MCF 10A (cell line): ENCODE measurements at regions not wholly inside any gene's neighbourhood (a gene's known extent, or its start where the extent isn't known, plus 50 kb on each side); places are given as distances from the start of the nearest gene placed in this dataset.

Source experiments
- BruUV-seq: library from RNA; stranded (reverse); fragments of 400-500 nt; replicated peaks from 2 replicates; lab custom pipeline; 2021; lab: Mats Ljungman, UMichigan
- CTCF ChIA-PET: fragments of 300-600 bp; sonication (Branson Sonifier 250); formaldehyde crosslinking; extraction: SDS; loops from one replicate; lab custom pipeline; 2021; ENCODE audit warnings: antibody characterized with exemption, inconsistent platforms; lab: Yijun Ruan, JAX
- POLR2A ChIA-PET: fragments of 300-600, 350-650 bp; sonication (Branson Sonifier 250); formaldehyde crosslinking; extraction: SDS; loops from one replicate; lab custom pipeline; 2020; ENCODE audit warnings: antibody characterized with exemption, inconsistent platforms; lab: Yijun Ruan, JAX
- DNase-seq: peaks from one replicate; pipeline ENCODE4 v3.0.0-alpha.2; 2018; ENCODE audit not compliant: unreplicated experiment
- H3K27ac Mint-ChIP-seq: one replicate; pipeline ENCODE4 v1.8.0; 2022; ENCODE audit warnings: mild to moderate bottlenecking, low read depth, mixed read lengths; ENCODE audit not compliant: unreplicated experiment
- H3K27me3 Mint-ChIP-seq: one replicate; pipeline ENCODE4 v1.8.0; 2022; ENCODE audit warnings: mixed read lengths; ENCODE audit not compliant: insufficient read depth, unreplicated experiment
- H3K36me3 Mint-ChIP-seq: one replicate; pipeline ENCODE4 v1.8.0; 2022; ENCODE audit warnings: mild to moderate bottlenecking, moderate library complexity, mixed read lengths; ENCODE audit not compliant: insufficient read depth, unreplicated experiment
- H3K4me1 Mint-ChIP-seq: one replicate; pipeline ENCODE4 v1.8.0; 2022; ENCODE audit warnings: mixed read lengths; ENCODE audit not compliant: insufficient read depth, unreplicated experiment
- H3K4me3 Mint-ChIP-seq: one replicate; pipeline ENCODE4 v1.8.0; 2022; ENCODE audit warnings: mild to moderate bottlenecking, moderate library complexity, mixed read lengths; ENCODE audit not compliant: unreplicated experiment
- H3K9me3 Mint-ChIP-seq: one replicate; pipeline ENCODE4 v1.8.0; 2022; ENCODE audit warnings: mixed read lengths; ENCODE audit not compliant: unreplicated experiment
- CTCF ChIP-seq: fragments of 200-600 bp; IDR thresholded peaks from one replicate; pipeline ENCODE4 v1.8.0; 2022; ENCODE audit warnings: antibody characterized with exemption, mild to moderate bottlenecking; ENCODE audit not compliant: unreplicated experiment
- intact Hi-C: fragments of 100-400 bp; cut with micrococcal nuclease; formaldehyde crosslinking; loops from 2 replicates; pipeline ENCODE4 v1.14.1; 2022

DNA sequence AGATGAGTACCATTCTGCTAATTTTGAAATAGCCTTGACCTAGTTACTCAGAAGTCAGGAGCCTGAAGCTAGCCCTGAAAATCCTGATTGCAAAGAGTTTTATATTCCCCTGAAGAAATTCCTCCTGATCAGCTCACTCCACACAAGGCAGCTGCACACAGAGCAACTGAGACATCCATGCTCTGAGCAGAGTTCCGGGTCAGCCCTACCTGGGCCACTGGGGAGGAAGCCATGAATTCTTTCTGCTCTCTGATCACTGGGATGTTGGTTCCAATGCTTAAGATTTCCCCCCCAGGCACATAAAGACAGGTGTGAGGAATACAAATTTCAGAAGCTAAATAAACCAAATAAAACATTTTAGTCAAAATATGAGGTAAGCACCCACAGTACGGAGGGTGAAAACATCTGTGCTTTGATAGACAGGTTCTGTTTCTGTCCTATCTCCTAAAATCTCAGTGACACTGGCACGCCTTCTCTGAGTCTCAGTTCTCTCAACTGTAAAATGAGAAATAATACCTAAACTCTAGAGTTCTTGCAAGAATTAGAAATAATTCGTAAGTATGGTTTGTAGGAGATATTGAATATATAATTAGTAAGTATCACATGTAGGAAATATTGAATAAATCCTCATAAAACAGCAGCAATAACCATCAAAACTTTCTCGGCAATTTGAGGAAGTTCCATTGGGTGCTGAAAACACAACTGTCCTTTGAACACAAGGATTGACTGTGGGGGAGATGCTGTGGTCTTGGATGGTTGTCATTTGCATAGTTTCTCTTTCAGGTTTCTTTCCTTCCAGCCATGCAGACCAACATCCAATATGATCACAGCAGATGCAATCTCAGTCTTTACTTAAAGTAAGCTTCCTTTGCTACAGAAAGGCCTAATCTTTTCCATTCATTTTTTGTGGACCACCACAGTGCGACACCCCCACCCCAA, 133.0 kb upstream of the TNS3 start:
- CTCF ChIA-PET = interaction anchor here (0.6 kb wide), 1 partner anchor 1217 kb away, joined by 3 read pairs; no protein-coding TSS in a partner anchor
- no peak for TF ChIP-seq CTCF
- POLR2A ChIA-PET = no interaction called here
- Mint-ChIP-seq H3K9me3 (no peaks in the 10 kb centered on the region), H3K27ac (no peak overlapping the region), H3K27me3 (no peaks in the 10 kb centered on the region), H3K4me3 (no peak overlapping the region), H3K4me1 (no peaks in the 10 kb centered on the region), H3K36me3 (no peaks in the 10 kb centered on the region)
- intact Hi-C loops = no loop called here
- DNase-seq = no peak
- no TSS peak for BruUV-seq

GRCh38 chr7:47713595-47713994, 131.7 kb upstream of the TNS3 start:
- CTCF ChIA-PET = interaction anchor here (0.7 to 0.9 kb wide), 2 partner anchors 30 to 50 kb away, joined by 3 to 5 read pairs; no protein-coding TSS in a partner anchor
- H3K4me1 Mint-ChIP-seq = no peaks in the 10 kb centered on the region
- POLR2A ChIA-PET = interaction anchor here (0.7 kb wide), 1 partner anchor 25 kb away, joined by 3 read pairs; no protein-coding TSS in a partner anchor
- H3K4me3 Mint-ChIP-seq = no peak overlapping the region
- DNase-seq = no peak
- H3K27ac Mint-ChIP-seq = no peak overlapping the region
- TF ChIP-seq CTCF = no peak
- H3K9me3 Mint-ChIP-seq = no peaks in the 10 kb centered on the region
- no TSS peak for BruUV-seq
- intact Hi-C loops = no loop called here
- no peaks in the 10 kb centered on the region for H3K27me3 Mint-ChIP-seq
- H3K36me3 Mint-ChIP-seq = no peaks in the 10 kb centered on the region

GRCh38 chr7:47712416-47712815, 130.5 kb upstream of the TNS3 start:
- intact Hi-C loops = no loop called here
- CTCF ChIA-PET = interaction anchor here (0.6 kb wide), 1 partner anchor 302 kb away, joined by 7 read pairs; no protein-coding TSS in a partner anchor
- no peaks in the 10 kb centered on the region for H3K36me3 Mint-ChIP-seq
- H3K27ac Mint-ChIP-seq = no peak overlapping the region
- no peak overlapping the region for H3K4me3 Mint-ChIP-seq
- no peaks in the 10 kb centered on the region for H3K4me1 Mint-ChIP-seq
- POLR2A ChIA-PET = interaction anchor here (0.7 kb wide), 1 partner anchor 15 kb away, joined by 4 read pairs; no protein-coding TSS in a partner anchor
- DNase-seq = no peak
- TF ChIP-seq CTCF = no peak
- BruUV-seq = no TSS peak
- H3K27me3 Mint-ChIP-seq = no peaks in the 10 kb centered on the region
- no peaks in the 10 kb centered on the region for H3K9me3 Mint-ChIP-seq

- H3K4me3 Mint-ChIP-seq = no peak overlapping the region
- intact Hi-C loops = no loop called here
- no peak for DNase-seq
- H3K36me3 Mint-ChIP-seq = no peaks in the 10 kb centered on the region
- H3K4me1 Mint-ChIP-seq = no peaks in the 10 kb centered on the region
- no peaks in the 10 kb centered on the region for H3K9me3 Mint-ChIP-seq
- ChIA-PET POLR2A (interaction anchor here (0.6 kb wide), 1 partner anchor 218 kb away, joined by 3 read pairs; no protein-coding TSS in a partner anchor), CTCF (interaction anchor here (0.6 to 0.8 kb wide), 2 partner anchors 75 to 301 kb away, joined by 3 to 7 read pairs; no protein-coding TSS in a partner anchor)
- TF ChIP-seq CTCF = no peak
- H3K27ac Mint-ChIP-seq = no peak overlapping the region
- H3K27me3 Mint-ChIP-seq = no peaks in the 10 kb centered on the region
- no TSS peak for BruUV-seq
Measured at GRCh38 chr7:47711776-47712175, 129.9 kb upstream of the TNS3 start.
